HepG2 (cell line): ENCODE measurements at regions not wholly inside any gene's neighbourhood (a gene's known extent, or its start where the extent isn't known, plus 50 kb on each side); places are given as distances from the start of the nearest gene placed in this dataset.

Experiments used
- ATAC-seq: fragments of 200-7000 bp; cut with Tn5 transposase; 3 replicates; pipeline ENCODE4 v1.9.1; 2020; ENCODE audit warnings: mild to moderate bottlenecking, moderate library complexity
- BruUV-seq: library from RNA; stranded (reverse); fragments of 400-500 nt; replicated peaks from 2 replicates; lab custom pipeline; 2021; lab: Mats Ljungman, UMichigan
- CTCF ChIA-PET: fragments of 300-600 bp; formaldehyde crosslinking; extraction: SDS; loops from one replicate; lab custom pipeline; 2021; ENCODE audit warnings: low total read pairs, inconsistent platforms, low intra/inter-chr PET ratio; lab: Yijun Ruan, JAX
- POLR2A ChIA-PET: fragments of 350-600 bp; sonication (Branson Sonifier 250); formaldehyde crosslinking; loops from one replicate; lab custom pipeline; 2020; ENCODE audit warnings: antibody characterized with exemption, inconsistent platforms; lab: Yijun Ruan, JAX
- DNase-seq: peaks from one replicate; pipeline ENCODE4 v3.0.0-alpha.2; 2015; ENCODE audit warnings: low spot score
- FAIRE-seq: peaks from 3 replicates; lab custom pipeline; 2011; peaks lifted over from hg19 to GRCh38; lab: Jason Lieb, UNC
- H2AFZ ChIP-seq: one replicate; pipeline ENCODE4 v1.6.1; 2011; ENCODE audit warnings: low read length, inconsistent platforms
- H3K27ac ChIP-seq: fragments of 300-600 bp; 3 replicates; pipeline ENCODE4 v1.8.0; 2011; ENCODE audit warnings: mixed run types, mild to moderate bottlenecking, mixed read lengths, low read length, inconsistent platforms; ENCODE audit not compliant: insufficient read depth; ENCODE audit errors: extremely low read length
- H3K27me3 ChIP-seq, 2 experiments: fragments of 200-600 bp in 1 of 2; 2 replicates in 1 of 2; 3 replicates in 1 of 2; pipeline versions ENCODE4 v1.6.0 to v1.8.0; 2011; ENCODE audit warnings: low read length in 2 of 2, mild to moderate bottlenecking in 2 of 2, moderate library complexity in 2 of 2, inconsistent platforms in 1 of 2; ENCODE audit not compliant: insufficient read depth in 2 of 2, control insufficient read depth in 1 of 2
- H3K36me3 ChIP-seq, 2 experiments: fragments of 200-600 bp in 1 of 2; replicated peaks in 1 of 2; 2 replicates in 1 of 2; 3 replicates in 1 of 2; pipeline versions ENCODE4 v1.5.1 to v1.8.0; 2011; ENCODE audit warnings: low read length in 2 of 2, inconsistent platforms in 1 of 2; ENCODE audit not compliant: insufficient read depth in 2 of 2, control insufficient read depth in 1 of 2
- H3K4me1 ChIP-seq: 2 replicates; pipeline ENCODE4 v1.5.1; 2012; ENCODE audit warnings: low read length, inconsistent platforms; ENCODE audit not compliant: insufficient read depth
- H3K4me2 ChIP-seq: 2 replicates; pipeline ENCODE4 v1.6.0; 2011; ENCODE audit warnings: low read depth, low read length, inconsistent platforms
- H3K4me3 ChIP-seq, 3 experiments: fragments of 200-600 bp in 1 of 3; sonication (generic), shearing (Covaris generic) in 1 of 3; replicated peaks in 1 of 3; 2 replicates each; pipeline ENCODE4 v1.5.1; 2011 to 2016; ENCODE audit warnings: low read length in 3 of 3, inconsistent platforms in 2 of 3, low read depth in 2 of 3, mild to moderate bottlenecking in 2 of 3, control low read depth in 1 of 3, mixed read lengths in 1 of 3; ENCODE audit not compliant: insufficient read depth in 1 of 3
- H3K79me2 ChIP-seq: one replicate; pipeline ENCODE4 v1.6.1; 2011; ENCODE audit warnings: low read length, inconsistent platforms; ENCODE audit not compliant: insufficient read depth
- H3K9ac ChIP-seq: 2 replicates; pipeline ENCODE4 v1.6.0; 2011; ENCODE audit warnings: mild to moderate bottlenecking, low read depth, low read length, inconsistent platforms; ENCODE audit not compliant: insufficient read depth
- H3K9me3 ChIP-seq: 2 replicates; pipeline ENCODE4 v1.5.1; 2012; ENCODE audit warnings: mild to moderate bottlenecking, low read length
- H4K20me1 ChIP-seq: 2 replicates; pipeline ENCODE4 v1.6.0; 2011; ENCODE audit warnings: inconsistent platforms, mild to moderate bottlenecking, low read length, moderate library complexity; ENCODE audit not compliant: insufficient read depth
- HNRNPUL1 ChIP-seq: fragments of 200-400 bp; formaldehyde crosslinking; IDR thresholded peaks from 2 replicates; pipeline ENCODE4 v1.6.1; 2017; ENCODE audit warnings: low read depth, mild to moderate bottlenecking, low read length, moderate library complexity
- MLXIP ChIP-seq: sonication (generic); formaldehyde crosslinking; IDR thresholded peaks from 2 replicates; pipeline ENCODE4 v1.9.0; 2021; ENCODE audit warnings: missing genetic modification reagents, borderline replicate concordance
- TCF7L2 ChIP-seq: IDR thresholded peaks from 2 replicates; pipeline ENCODE4 v1.6.1; 2011; ENCODE audit warnings: mild to moderate bottlenecking, low read depth, low read length, moderate library complexity
- ZNF10 ChIP-seq: sonication (generic); formaldehyde crosslinking; IDR thresholded peaks from 2 replicates; pipeline ENCODE4 v1.4.0; 2020; ENCODE audit warnings: mild to moderate bottlenecking, low read depth, missing genetic modification reagents, borderline replicate concordance
- ZNF34 ChIP-seq: sonication (generic); formaldehyde crosslinking; IDR thresholded peaks from 2 replicates; pipeline ENCODE4 v1.4.0; 2020; ENCODE audit warnings: mild to moderate bottlenecking, missing genetic modification reagents, borderline replicate concordance
- WGBS: methylation state at CpG from one replicate; pipeline ENCODE4 v1.1.6; 2017; ENCODE audit warnings: low lambda C conversion rate; 5-methylcytosine and 5-hydroxymethylcytosine counted together
- in situ Hi-C: cut with HindIII; loops from 2 replicates; pipeline ENCODE4 v1.10.0; 2017; ENCODE audit warnings: low pct_unique_long_range_greater_than_20kb; ENCODE audit not compliant: extremely low pct_ligation_motif_present
- intact Hi-C: fragments of 100-400 bp; cut with micrococcal nuclease; formaldehyde crosslinking; loops from one replicate; pipeline ENCODE4 v1.10.0; 2022; ENCODE audit not compliant: unreplicated experiment

GRCh38 chr2:207320381-207321159, 154.8 kb upstream of the KLF7 start:
- no peak overlapping the region for H2AFZ ChIP-seq
- intact Hi-C loops (no loop called here), in situ Hi-C loops (no loop called here)
- CTCF ChIA-PET, result no interaction called here
- WGBS, result 32% methylated on average over 5 of the region's 5 CpGs
- H3K4me1 ChIP-seq, result peaks cover 10% of the 10 kb centered on the region
- POLR2A ChIA-PET, result no interaction called here
- no peaks in the 10 kb centered on the region for H3K9me3 ChIP-seq
- TF ChIP-seq MLXIP (CRISPR knock-in tag) (no peak), ZNF10 (CRISPR knock-in tag) (no peak), TCF7L2 (no peak), ZNF34 (CRISPR knock-in tag) (no peak), HNRNPUL1 (no peak)
- TF ChIP-seq, all 625 proteins: peak for 0
- FAIRE-seq, result no peak
- no peak overlapping the region for H3K4me2 ChIP-seq
- no peak overlapping the region for H3K4me3 ChIP-seq
- H3K36me3 ChIP-seq, result no peaks in the 10 kb centered on the region
- ATAC-seq, result no peak
- H3K27ac ChIP-seq, result no peak overlapping the region
- no peaks in the 10 kb centered on the region for H4K20me1 ChIP-seq
- H3K9ac ChIP-seq, result no peak overlapping the region
- no TSS peak for BruUV-seq
- H3K27me3 ChIP-seq, result no peaks in the 10 kb centered on the region; a peak in 1 of 5 replicates
- DNase-seq, result no peak
- H3K79me2 ChIP-seq, result no peaks in the 10 kb centered on the region
